PC-3 (cell line): ENCODE measurements at regions not wholly inside any gene's neighbourhood (a gene's known extent, or its start where the extent isn't known, plus 50 kb on each side); places are given as distances from the start of the nearest gene placed in this dataset.

ENCODE experiments used
- CTCF ChIP-seq: fragments of 300-600 bp; sonication (generic); conservative IDR thresholded peaks from 2 replicates; pipeline ENCODE4 v1.5.1; 2017; ENCODE audit warnings: antibody characterized with exemption, low read depth, mild to moderate bottlenecking, low read length
- EZH2 ChIP-seq: fragments of 300-600 bp; sonication (generic); IDR thresholded peaks from one replicate; pipeline ENCODE4 v1.6.1; 2017; ENCODE audit warnings: antibody characterized with exemption, mild to moderate bottlenecking, low read length; ENCODE audit not compliant: unreplicated experiment

- TF ChIP-seq CTCF (no peak), EZH2 (no peak)
These were observed 283.9 kb downstream of the TECRL start for GRCh38 chr4:64125354-64125753.
